Fibroblast of the aortic adventitia (primary cell): ENCODE measurements at regions not wholly inside any gene's neighbourhood (a gene's known extent, or its start where the extent isn't known, plus 50 kb on each side); places are given as distances from the start of the nearest gene placed in this dataset.

Source experiments
- DNase-seq: peaks from one replicate; pipeline ENCODE4 v3.0.0-alpha.2; 2010; ENCODE audit warnings: low read depth
- H3K4me3 ChIP-seq: 2 replicates; pipeline ENCODE4 v1.5.1; 2011; ENCODE audit warnings: low read depth, mild to moderate bottlenecking, control low read depth, low read length, moderate library complexity
- TF ChIP-seq, protein P1 (sequence below): IDR thresholded peaks from 2 replicates; pipeline ENCODE4 v1.5.1; 2011; ENCODE audit warnings: mild to moderate bottlenecking, low read length, control low read depth, inconsistent platforms; ENCODE audit not compliant: insufficient read depth

DNA sequence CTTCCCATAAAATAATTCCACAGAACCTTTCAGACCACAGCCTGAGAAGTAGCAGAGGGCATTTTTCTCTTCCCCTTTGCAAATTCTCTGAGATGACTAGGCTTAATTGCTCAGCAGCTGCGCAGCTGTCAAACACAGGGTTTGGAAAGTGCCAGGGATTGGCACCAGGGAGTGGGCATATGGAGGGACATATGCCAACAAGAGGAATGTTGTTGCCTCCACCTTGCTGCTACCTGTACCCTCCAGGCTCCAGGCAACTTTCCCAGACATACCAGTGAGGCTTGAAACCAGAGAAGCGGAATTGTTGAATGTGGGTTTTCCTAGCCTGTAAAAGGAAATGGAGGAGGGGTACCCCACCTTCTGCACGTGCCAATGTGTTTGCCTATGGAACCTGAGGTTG, 256.2 kb upstream of the GPR101 start:
- TF ChIP-seq, protein P1, sequence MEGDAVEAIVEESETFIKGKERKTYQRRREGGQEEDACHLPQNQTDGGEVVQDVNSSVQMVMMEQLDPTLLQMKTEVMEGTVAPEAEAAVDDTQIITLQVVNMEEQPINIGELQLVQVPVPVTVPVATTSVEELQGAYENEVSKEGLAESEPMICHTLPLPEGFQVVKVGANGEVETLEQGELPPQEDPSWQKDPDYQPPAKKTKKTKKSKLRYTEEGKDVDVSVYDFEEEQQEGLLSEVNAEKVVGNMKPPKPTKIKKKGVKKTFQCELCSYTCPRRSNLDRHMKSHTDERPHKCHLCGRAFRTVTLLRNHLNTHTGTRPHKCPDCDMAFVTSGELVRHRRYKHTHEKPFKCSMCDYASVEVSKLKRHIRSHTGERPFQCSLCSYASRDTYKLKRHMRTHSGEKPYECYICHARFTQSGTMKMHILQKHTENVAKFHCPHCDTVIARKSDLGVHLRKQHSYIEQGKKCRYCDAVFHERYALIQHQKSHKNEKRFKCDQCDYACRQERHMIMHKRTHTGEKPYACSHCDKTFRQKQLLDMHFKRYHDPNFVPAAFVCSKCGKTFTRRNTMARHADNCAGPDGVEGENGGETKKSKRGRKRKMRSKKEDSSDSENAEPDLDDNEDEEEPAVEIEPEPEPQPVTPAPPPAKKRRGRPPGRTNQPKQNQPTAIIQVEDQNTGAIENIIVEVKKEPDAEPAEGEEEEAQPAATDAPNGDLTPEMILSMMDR, result no peak
- no peak for DNase-seq

DNA sequence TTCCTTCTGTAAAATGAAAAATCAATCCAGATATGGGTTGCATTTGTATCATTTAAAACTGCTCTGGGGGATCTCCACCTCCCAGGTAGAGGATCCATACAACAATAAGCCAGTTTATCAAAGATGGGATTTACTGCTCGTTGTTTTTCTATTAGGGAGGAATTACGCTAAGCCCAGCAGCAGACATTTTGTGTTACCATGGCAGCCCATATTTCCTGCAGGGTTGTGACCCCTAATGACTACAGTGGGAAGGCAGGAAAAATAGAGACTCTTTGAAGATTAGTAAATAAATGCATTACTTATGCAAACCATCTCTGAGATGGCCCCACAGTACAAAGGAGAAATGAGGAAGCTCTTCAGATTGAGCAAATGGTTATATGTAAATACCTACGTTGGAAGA, 253.4 kb upstream of the GPR101 start:
- no peak overlapping the region for H3K4me3 ChIP-seq
- TF ChIP-seq, protein P1, result no peak
- DNase-seq, result no peak

More for the DNA sequence above, 256.2 kb upstream of the GPR101 start:
- H3K4me3 ChIP-seq, result no peak overlapping the region

DNA sequence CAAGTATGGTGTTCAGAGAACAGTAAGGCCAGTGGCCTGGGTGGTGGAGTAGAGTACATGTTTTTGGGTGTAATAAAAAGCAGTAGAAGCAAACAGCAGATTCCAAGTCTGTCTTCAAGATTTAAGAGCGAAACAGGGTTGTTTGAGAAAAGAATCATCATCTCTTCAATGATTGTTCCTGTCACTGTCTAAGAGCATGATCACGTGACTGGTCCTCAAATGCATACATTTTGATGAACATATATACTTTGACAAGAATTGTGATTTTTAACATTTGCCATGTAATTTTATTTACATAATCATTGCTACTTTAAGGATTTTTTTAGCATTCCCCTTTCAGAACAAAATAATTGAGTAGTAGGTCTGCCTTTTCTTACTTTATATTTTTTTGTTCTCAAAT, 252.6 kb upstream of the GPR101 start:
- H3K4me3 ChIP-seq, result no peak overlapping the region
- DNase-seq, result no peak
- TF ChIP-seq, protein P1, result no peak

DNA sequence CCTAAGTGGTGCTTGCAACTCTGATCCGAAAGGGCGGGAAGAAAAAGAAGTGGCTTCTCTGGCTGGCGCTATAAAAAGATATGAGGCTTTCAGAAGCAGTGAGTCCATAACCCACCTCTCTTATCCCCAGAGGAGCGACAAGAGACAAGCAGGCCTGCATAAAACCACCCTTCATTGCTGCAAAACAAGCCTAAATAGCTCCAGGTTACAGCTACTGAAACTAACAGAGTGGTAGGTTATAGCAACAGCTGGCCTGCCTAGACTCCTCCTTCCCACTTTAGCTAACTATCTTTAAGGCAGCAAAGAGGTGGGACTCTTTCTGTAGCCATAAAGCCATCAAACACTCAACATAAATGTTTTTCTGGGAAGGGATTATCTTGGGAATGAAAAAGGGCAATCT, 245.0 kb upstream of the GPR101 start:
- no peak overlapping the region for H3K4me3 ChIP-seq
- no peak for DNase-seq
- TF ChIP-seq, protein P1, result no peak

DNA sequence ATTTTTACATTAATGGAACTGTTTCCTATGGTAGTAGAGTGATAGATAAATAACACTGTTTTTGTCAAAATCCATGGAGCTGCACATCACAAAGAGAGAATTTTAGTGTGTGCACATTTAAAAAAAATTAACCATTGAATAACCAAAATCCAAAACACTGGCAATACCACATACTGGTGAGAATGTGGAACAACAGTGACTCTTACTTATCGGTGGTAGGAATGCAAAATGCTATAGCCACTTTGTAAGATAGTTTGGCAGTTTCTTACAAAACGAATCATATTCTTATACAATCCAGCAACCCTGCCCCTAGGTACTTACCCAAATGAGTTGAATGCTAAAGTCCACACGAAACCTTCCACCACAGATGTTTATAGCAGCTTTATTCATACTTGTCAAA, 229.6 kb upstream of the GPR101 start:
- no peak overlapping the region for H3K4me3 ChIP-seq
- no peak for DNase-seq
- TF ChIP-seq, protein P1, result no peak

DNA sequence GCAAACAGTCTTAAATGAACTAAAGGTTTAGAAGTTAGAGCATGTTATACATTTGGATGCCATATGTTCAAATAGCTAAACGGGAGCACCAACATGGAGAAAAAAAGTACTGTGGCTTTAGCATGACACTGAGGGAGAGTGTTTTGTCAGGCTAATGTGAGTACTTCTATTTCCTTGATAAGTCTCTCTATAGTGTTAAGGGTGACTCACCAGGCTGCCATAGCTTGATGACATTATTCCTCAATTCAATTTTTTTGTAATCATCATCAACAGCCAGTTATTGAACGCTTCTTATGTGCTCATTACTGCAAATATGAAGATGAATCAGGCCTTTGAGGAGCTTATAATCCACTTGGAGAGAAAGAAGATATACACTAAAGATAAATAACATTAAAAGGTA, 211.4 kb upstream of the GPR101 start:
- H3K4me3 ChIP-seq, result no peak overlapping the region
- TF ChIP-seq, protein P1, result no peak
- no peak for DNase-seq

DNA sequence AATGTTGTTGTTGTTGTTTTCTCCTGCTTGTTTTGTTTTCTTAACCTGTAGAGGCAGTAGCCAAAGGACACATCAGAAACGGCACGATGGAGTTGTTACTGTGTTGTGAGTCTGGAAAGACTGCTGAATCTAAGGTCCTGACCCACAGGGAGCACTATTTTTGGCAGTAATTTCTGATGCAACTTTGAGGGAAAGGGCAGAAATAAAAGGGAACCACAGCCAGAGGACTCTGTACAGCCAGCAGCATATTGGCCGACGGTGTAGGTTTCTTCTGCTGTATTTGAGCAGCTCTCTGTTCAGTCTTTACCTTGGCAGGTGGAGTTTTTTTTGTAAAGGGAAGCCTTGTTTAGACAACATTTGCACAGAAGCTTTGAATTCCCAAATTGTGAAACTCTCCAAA, 203.0 kb upstream of the GPR101 start:
- no peak overlapping the region for H3K4me3 ChIP-seq
- TF ChIP-seq, protein P1, result no peak
- no peak for DNase-seq
